GM08714 (cell line): ENCODE measurements at regions not wholly inside any gene's neighbourhood (a gene's known extent, or its start where the extent isn't known, plus 50 kb on each side); places are given as distances from the start of the nearest gene placed in this dataset.
"Not testable (repeated sequence)": the region's sequence is repeated elsewhere in the genome, so short reads cannot be mapped to it uniquely, and the experiment has no call there.

Source experiments
- H3K4me3 ChIP-seq: fragments of 200-500 bp; sonication (Bioruptor generic); 2 replicates; pipeline ENCODE4 v1.5.1; 2014; ENCODE audit warnings: mild to moderate bottlenecking, low read length, inconsistent platforms
- ZNF274 ChIP-seq: IDR thresholded peaks from 2 replicates; pipeline ENCODE4 v1.6.1; 2012; ENCODE audit warnings: mild to moderate bottlenecking, low read depth, low read length

GRCh38 chr2:16184945-16185660, 244.8 kb downstream of the MYCN start:
- TF ChIP-seq ZNF274: no peak
- no peak overlapping the region for H3K4me3 ChIP-seq

GRCh38 chr2:16184341-16184890, 244.1 kb downstream of the MYCN start:
- H3K4me3 ChIP-seq: no peak overlapping the region
- TF ChIP-seq ZNF274: no peak

- no peak overlapping the region for H3K4me3 ChIP-seq
- no peak for TF ChIP-seq ZNF274
Observed at GRCh38 chr2:16183345-16183744, 243.0 kb downstream of the MYCN start.

- no peak for TF ChIP-seq ZNF274
Observed at GRCh38 chr2:16182841-16183240, 242.5 kb downstream of the MYCN start.

GRCh38 chr2:16182311-16182815, 242.0 kb downstream of the MYCN start:
- H3K4me3 ChIP-seq: not testable (repeated sequence)

More at GRCh38 chr2:16182841-16183240, 242.5 kb downstream of the MYCN start:
- H3K4me3 ChIP-seq: no peak overlapping the region

- TF ChIP-seq ZNF274: no peak
- H3K4me3 ChIP-seq: no peak overlapping the region
Observed at GRCh38 chr2:16181741-16182090, 241.4 kb downstream of the MYCN start.

DNA sequence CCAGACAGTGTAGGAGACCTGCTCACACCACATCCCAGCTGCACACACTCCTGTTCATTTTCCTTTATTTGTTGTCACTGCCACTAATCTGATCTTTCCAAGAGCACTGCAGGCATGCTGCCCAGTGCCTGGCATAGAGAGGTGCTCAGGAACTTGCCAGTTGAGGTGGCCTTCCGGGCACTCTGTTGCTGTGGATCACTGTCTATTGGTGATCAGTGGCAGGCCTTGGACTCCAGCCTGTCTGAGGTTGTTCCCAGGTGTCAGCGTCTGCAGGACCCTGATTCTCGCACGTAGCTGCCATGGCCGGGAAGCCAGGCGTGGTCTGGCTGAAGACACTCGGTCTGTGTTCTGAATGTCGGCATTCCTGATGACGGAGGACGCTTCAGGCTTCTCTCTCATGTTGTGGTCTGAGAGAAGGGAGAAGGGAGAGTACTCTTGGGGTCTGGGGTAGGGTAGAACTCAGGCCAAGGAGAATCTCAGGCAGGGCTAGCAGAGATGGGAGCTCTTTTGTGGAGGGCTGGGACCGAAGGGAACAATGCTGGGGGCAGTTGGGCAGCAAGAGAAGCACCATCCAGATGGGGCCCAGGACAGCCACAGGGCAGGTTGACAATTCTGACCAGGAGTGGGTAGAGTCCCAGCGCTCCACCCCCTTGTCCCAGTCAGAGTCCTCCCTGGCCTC, 240.9 kb downstream of the MYCN start:
- no peak overlapping the region for H3K4me3 ChIP-seq
- no peak for TF ChIP-seq ZNF274

- no peak for TF ChIP-seq ZNF274
- H3K4me3 ChIP-seq: no peak overlapping the region
Observed at GRCh38 chr2:16180631-16181030, 240.3 kb downstream of the MYCN start.

DNA sequence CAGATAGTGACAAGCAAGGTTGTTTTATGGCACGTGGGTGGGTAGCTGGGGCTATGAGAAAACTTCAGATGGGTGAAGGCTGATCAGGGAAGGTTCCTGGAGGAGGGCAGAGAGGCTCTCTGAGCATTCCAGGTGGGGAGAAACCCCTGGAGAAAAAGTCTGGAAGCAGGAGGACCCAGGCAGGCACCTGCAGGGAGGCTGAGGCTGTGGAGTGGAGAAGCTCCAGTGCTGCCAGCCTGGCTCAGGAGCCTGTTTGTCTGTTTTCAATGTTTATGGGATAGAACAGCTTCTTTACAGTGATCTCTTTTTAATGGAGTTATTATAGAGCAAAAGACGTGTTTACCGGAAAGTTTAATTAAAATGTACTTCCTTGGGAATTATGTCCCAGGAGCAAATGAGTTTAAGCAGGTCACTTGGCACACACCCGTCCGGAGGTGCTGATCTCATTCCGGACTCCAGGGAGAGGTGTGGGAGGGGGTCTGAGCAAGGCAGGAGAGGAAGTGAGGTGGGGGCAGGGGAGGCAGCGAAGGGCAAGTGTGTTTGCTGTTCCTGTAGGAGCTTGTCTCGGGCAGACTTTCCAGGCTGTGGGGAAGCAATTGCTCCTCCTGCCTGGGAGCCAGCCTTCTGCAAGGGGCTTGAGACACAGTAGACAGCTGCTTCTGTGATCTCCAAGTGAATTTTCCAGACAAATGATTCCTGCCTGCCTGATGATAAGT, 239.5 kb downstream of the MYCN start:
- no peak overlapping the region for H3K4me3 ChIP-seq
- no peak for TF ChIP-seq ZNF274

GRCh38 chr2:16178551-16179130, 238.3 kb downstream of the MYCN start:
- no peak for TF ChIP-seq ZNF274
- no peak overlapping the region for H3K4me3 ChIP-seq

DNA sequence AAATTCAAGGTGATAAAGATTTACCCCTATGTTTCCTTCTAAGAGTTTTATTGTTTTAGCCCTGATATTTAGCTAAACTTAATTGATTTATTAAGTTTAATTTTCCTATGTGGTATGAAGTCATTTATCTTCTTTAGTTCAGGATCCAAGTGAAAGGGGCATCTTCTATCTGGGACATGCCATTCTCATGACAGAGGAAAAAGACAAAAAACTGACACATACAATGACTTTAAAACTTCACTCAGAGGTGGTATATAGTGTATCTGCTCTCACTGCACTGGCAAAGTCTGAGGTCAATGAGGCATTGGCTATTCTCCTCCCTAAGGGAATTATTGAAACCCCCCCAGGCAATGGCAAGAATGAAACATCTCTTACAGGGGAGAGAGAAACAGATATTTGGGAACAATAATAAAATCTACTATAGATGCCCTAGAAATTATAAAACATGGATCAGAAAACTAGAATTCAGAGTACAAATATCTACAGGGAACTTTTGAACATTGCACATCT, 237.4 kb downstream of the MYCN start:
- no peak for TF ChIP-seq ZNF274
- H3K4me3 ChIP-seq: no peak overlapping the region

DNA sequence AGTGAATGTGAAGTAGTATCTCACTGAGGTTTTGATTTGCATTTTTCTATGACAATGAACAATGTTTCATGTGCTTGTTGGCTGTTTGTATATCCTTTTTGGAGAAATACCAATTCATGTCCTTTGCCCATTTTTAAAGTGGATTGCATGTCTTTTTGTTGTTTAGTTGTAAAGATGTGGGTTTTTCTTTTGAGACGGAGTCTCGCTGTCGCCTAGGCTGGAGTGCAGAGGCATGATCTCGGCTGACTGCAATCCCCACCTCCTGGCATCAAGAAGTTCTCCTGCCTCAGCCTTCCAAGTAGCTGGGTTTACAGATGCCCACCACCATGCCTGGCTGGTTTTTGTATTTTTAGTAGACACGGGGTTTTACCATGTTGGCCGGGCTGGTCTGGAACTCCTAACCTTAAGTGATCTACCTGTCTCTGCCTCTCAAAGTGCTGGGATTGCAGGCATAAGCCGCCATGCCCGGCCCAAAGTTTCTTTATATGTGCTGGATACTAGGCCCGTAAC, 236.7 kb downstream of the MYCN start:
- no peak for TF ChIP-seq ZNF274
- no peak overlapping the region for H3K4me3 ChIP-seq

- no peak for TF ChIP-seq ZNF274
Observed at GRCh38 chr2:16175247-16175825, 235.0 kb downstream of the MYCN start.

GRCh38 chr2:16174693-16175045, 234.3 kb downstream of the MYCN start:
- no peak overlapping the region for H3K4me3 ChIP-seq
- no peak for TF ChIP-seq ZNF274

More at GRCh38 chr2:16175247-16175825, 235.0 kb downstream of the MYCN start:
- no peak overlapping the region for H3K4me3 ChIP-seq
